ENCODE measurements at regions not wholly inside any gene's neighbourhood (a gene's known extent, or its start where the extent isn't known, plus 50 kb on each side); places are given as distances from the start of the nearest gene placed in this dataset.
A peak's percentile ranks its signal among the peaks of the same experiment; 100 is the strongest.

DNA sequence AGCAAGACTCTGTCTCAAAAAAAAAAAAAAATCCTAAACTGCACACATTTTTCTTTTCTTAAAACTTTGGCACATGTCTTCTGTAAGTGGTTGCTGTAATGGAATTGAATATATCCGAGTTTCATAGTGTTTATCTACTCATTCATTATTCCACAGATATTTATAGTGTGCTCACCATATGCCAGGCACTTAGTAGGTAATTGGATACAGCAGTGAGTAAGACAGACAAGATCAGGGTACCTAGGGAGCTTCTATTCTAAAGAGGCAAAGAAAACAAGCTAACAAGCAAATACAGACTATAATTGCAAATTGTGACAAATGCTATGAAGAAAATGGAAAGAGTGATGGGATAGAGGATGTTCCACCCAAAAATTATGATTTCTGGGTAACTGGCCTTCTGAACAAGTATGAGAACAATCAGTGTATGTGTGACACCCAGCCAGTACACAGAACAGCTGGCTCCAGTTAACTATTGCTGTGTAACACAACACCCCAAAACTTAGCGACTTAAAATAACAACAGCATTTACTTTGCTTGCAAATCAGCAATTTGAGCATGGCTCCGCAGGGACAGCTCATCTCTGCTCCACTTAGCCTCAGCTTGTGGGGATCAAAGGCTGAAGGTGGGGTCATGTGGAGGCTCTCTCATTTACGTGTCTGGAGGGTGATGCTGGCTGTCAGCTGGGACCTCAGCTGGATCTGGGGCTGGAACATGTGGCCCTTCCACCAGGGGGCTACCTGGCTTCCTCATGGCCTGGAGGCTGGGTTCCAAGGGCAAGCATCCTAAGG is 224.9 kb downstream of the INSIG2 start:
- Mint-ChIP-seq H3K4me3 (no peak overlapping the region), H3K36me3 (ENCODE audit: insufficient read depth) (peaks cover 3% of the 10 kb centered on the region), H3K27me3 (peaks cover 0 to 6% of the 10 kb centered on the region in 2 donors), H3K9me3 (no peaks in the 10 kb centered on the region), H3K27ac (no peak overlapping the region), H3K4me1 (ENCODE audit: low read depth in 2 of 2) (peaks cover 2 to 5% of the 10 kb centered on the region in 2 donors)
- ATAC-seq (replicated peaks) (no peak), DNase-seq (no peak)

- H3K36me3 Mint-ChIP-seq (ENCODE audit: insufficient read depth): peaks cover 3% of the 10 kb centered on the region
- H3K27ac Mint-ChIP-seq: peak overlapping the region; percentile 91 to 92
- peaks cover 0 to 9% of the 10 kb centered on the region in 2 donors for H3K27me3 Mint-ChIP-seq
- H3K4me3 Mint-ChIP-seq: peak overlapping the region; percentile 78 to 81
- no peaks in the 10 kb centered on the region for H3K9me3 Mint-ChIP-seq
- no peak for DNase-seq
- ATAC-seq (replicated peaks): no peak
- H3K4me1 Mint-ChIP-seq (ENCODE audit: low read depth in 2 of 2): peaks cover 2 to 5% of the 10 kb centered on the region in 2 donors
These were observed 222.6 kb downstream of the INSIG2 start for GRCh38 chr2:118310681-118311429.

DNA sequence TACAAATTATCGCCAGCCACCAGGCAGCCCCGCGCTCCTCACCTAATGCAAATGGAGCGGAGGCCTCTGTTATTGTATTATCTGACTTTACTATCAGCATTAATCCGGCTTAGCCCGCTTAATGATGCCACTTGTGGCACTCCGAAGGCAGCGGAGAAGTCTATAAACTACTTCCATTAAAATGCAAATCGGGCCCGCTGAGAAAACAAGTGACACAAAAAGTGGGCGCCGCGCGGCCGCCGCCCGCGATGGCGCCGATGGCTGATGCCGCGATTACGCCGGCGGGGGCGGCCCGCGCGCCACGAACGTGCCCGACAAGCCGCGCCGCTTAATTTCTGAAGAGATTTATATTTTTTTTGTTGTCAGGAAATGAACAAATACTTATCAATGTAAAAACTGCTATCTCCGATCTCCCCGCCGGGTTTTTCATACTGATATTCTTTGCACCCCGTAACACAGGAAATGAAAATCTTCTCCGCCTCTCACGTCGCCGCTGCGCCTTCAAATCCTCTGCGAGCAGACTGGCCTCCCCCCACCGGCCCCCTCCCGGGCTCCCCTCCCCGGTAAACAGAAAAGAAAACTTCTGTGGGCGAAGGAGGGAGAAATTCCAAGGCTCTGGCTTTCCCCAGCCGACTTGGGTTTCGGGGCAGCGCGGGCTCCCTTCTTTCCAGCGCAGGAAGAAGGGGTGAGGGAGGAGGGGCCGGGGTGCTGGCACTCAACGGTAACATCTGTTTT is 221.8 kb downstream of the INSIG2 start:
- peak; percentile 80 for ATAC-seq (replicated peaks)
- peak; percentile 42 to 53 (median 50) for DNase-seq
- Mint-ChIP-seq H3K27me3 (peaks cover 0 to 9% of the 10 kb centered on the region in 2 donors), H3K27ac (peak overlapping the region; percentile 91 to 92), H3K36me3 (ENCODE audit: insufficient read depth) (peaks cover 3% of the 10 kb centered on the region), H3K9me3 (no peaks in the 10 kb centered on the region), H3K4me1 (ENCODE audit: low read depth in 2 of 2) (peaks cover 2 to 5% of the 10 kb centered on the region in 2 donors), H3K4me3 (peak overlapping the region; percentile 78 to 81)

DNA sequence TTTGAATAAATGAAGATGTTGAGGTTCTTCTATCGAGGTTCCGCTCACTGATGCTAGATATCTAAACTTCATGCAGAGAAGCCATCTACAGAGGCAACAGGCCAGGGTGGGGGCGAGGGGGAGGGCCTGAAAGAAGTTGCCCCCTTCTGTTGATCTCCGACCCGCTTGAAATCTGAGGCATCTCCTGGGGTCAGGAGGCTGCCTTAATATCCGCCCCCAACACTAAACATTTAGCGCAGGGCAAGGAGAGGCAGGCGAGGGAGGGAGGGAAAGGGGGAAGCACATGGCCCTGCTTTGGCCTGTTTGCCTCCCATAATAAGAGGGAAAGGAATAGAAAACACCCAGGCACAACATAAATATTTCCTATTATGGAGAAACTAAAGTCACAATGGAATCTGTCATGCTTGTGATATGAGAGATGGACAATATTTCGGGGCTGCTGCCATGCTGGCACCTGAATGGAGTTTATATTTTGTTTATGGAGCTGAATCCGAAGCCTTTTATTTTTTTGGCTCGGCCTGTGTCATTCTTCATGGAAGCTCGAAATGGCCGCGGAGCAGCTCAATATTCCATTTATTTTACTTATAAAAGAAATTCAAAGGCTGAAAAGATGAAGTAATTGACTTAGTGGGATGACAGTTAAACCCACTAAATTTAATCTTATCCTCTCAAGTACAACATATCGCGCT is 221.1 kb downstream of the INSIG2 start:
- no peak for DNase-seq
- Mint-ChIP-seq H3K4me3 (peak overlapping the region; percentile 78 to 81), H3K4me1 (ENCODE audit: low read depth in 2 of 2) (peaks cover 2 to 5% of the 10 kb centered on the region in 2 donors), H3K27me3 (peaks cover 0 to 9% of the 10 kb centered on the region in 2 donors), H3K36me3 (ENCODE audit: insufficient read depth) (peaks cover 3% of the 10 kb centered on the region), H3K9me3 (no peaks in the 10 kb centered on the region), H3K27ac (peak overlapping the region; percentile 91 to 92)
- no peak for ATAC-seq (replicated peaks)

GRCh38 chr2:118307864-118308263 is 219.6 kb downstream of the INSIG2 start:
- H3K27me3 Mint-ChIP-seq: peaks cover 0 to 9% of the 10 kb centered on the region in 2 donors
- H3K9me3 Mint-ChIP-seq: no peaks in the 10 kb centered on the region
- H3K4me3 Mint-ChIP-seq: no peak overlapping the region
- ATAC-seq (replicated peaks) (no peak), DNase-seq (no peak)
- H3K36me3 Mint-ChIP-seq (ENCODE audit: insufficient read depth): peaks cover 3% of the 10 kb centered on the region
- H3K4me1 Mint-ChIP-seq (ENCODE audit: low read depth in 2 of 2): peaks cover 2 to 5% of the 10 kb centered on the region in 2 donors
- no peak overlapping the region for H3K27ac Mint-ChIP-seq

DNA sequence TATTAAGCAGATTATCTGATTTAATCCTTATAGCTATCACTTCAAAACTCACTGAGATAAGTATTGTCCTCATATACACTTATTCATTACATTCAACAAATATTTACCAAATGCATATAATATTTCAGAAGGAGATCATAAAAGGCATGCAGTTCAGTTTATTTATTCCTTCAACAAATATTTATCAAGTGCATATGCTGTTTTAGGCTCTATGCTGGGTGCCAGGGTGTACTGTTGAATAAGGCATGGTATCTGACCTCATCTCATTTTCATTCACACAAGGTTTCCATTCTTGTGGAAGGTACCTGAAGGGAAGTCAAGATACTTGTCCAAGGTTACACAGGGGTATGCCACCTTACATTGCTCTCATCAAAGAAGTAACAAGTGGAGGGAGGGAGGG is 213.0 kb downstream of the INSIG2 start:
- Mint-ChIP-seq H3K4me3 (no peak overlapping the region), H3K27me3 (peaks cover 20 to 43% of the 10 kb centered on the region in 2 donors), H3K4me1 (ENCODE audit: low read depth in 2 of 2) (no peaks in the 10 kb centered on the region), H3K36me3 (ENCODE audit: insufficient read depth) (no peaks in the 10 kb centered on the region), H3K27ac (no peak overlapping the region), H3K9me3 (no peaks in the 10 kb centered on the region)
- ATAC-seq (replicated peaks) (no peak), DNase-seq (no peak)

GRCh38 chr2:118300832-118301231 is 212.6 kb downstream of the INSIG2 start:
- ATAC-seq (replicated peaks): no peak
- DNase-seq: no peak
- no peaks in the 10 kb centered on the region for H3K4me1 Mint-ChIP-seq (ENCODE audit: low read depth in 2 of 2)
- H3K27me3 Mint-ChIP-seq: peaks cover 25 to 47% of the 10 kb centered on the region in 2 donors
- no peak overlapping the region for H3K27ac Mint-ChIP-seq
- H3K36me3 Mint-ChIP-seq (ENCODE audit: insufficient read depth): no peaks in the 10 kb centered on the region
- no peak overlapping the region for H3K4me3 Mint-ChIP-seq
- no peaks in the 10 kb centered on the region for H3K9me3 Mint-ChIP-seq

DNA sequence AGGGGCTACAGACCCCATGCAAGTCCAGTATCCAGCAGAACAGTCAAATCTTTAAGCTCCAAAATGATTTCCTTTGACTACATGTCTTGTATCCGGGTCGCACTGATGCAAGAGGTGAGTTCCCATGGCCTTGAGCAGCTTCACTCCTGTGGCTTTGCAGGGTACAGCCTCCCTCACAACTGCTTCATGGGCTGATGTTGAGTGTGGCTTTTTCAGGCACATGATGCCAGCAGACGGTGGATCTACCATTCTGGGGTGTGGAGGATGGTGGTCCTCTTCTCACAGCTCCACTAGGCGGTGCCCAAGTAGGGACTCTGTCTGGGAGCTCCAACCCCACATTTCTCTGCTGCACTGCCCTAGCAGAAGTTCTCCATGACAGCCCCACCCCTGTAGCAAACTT is 208.4 kb downstream of the INSIG2 start:
- Mint-ChIP-seq H3K36me3 (ENCODE audit: insufficient read depth) (no peaks in the 10 kb centered on the region), H3K27me3 (peaks cover 25 to 57% of the 10 kb centered on the region in 2 donors), H3K9me3 (no peaks in the 10 kb centered on the region), H3K27ac (no peak overlapping the region), H3K4me3 (no peak overlapping the region), H3K4me1 (ENCODE audit: low read depth in 2 of 2) (no peaks in the 10 kb centered on the region)
- DNase-seq (no peak), ATAC-seq (replicated peaks) (no peak)

DNA sequence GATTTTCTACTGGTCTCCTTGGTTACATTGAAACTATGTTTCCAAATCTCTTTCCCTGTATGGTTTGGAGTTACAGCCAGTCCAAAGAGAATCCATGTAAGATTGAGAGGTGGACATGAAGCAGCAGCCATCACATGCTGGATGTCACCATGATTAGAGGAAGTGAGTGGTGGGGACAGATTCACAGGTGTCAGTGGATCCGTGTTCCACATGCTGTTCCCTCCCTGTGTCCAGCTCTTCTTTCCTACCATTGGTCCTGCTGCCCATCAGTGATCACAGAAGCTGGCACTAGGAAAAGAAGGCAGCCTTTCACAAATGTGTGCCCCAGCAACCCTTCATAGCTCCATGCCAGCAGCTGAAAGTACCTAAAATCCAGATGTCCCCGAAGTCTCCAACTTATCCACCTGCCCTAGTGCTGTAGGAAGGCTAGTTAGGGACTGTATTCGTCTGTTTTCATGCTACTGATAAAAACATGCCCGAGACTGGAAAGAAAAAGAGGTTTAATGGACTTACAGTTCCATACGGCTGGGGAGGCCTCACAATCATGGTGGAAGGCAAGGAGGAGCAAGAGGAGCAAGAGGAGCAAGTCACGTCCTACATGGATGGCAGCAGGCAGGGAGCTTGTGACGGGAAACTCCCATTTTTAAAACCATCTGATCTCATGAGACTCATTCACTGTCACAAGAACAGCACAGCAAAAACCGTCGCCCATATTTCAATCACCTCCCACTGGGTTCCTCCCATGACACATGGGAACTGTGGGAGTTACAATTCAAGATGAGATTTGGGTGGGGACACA is 207.5 kb downstream of the INSIG2 start:
- H3K9me3 Mint-ChIP-seq: no peaks in the 10 kb centered on the region
- H3K4me3 Mint-ChIP-seq: no peak overlapping the region
- H3K27me3 Mint-ChIP-seq: peaks cover 23 to 62% of the 10 kb centered on the region in 2 donors
- DNase-seq (no peak), ATAC-seq (replicated peaks) (no peak)
- H3K36me3 Mint-ChIP-seq (ENCODE audit: insufficient read depth): no peaks in the 10 kb centered on the region
- no peaks in the 10 kb centered on the region for H3K4me1 Mint-ChIP-seq (ENCODE audit: low read depth in 2 of 2)
- H3K27ac Mint-ChIP-seq: no peak overlapping the region

DNA sequence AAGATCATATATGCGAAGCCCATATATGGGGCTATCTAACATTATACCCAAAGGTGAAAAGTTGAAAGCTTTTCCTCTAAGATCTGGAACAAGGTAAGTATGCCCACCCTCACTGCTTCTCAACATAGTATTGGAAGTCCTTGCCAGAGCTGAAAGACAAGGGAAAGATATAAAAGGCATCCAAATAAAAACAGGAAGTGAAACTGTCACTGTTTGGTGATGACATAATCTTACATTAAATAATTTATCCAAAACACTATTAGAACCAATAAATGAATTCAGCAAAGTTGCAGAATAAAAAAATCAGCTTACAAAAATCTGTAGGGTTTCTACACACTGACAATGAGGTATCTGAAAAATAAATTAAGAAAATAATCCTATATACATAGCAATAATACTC is 205.8 kb downstream of the INSIG2 start:
- H3K36me3 Mint-ChIP-seq (ENCODE audit: insufficient read depth): no peaks in the 10 kb centered on the region
- no peak overlapping the region for H3K4me3 Mint-ChIP-seq
- DNase-seq (no peak), ATAC-seq (replicated peaks) (no peak)
- no peaks in the 10 kb centered on the region for H3K9me3 Mint-ChIP-seq
- H3K27ac Mint-ChIP-seq: no peak overlapping the region
- H3K4me1 Mint-ChIP-seq (ENCODE audit: low read depth in 2 of 2): no peaks in the 10 kb centered on the region
- peaks cover 26 to 47% of the 10 kb centered on the region in 2 donors for H3K27me3 Mint-ChIP-seq

DNA sequence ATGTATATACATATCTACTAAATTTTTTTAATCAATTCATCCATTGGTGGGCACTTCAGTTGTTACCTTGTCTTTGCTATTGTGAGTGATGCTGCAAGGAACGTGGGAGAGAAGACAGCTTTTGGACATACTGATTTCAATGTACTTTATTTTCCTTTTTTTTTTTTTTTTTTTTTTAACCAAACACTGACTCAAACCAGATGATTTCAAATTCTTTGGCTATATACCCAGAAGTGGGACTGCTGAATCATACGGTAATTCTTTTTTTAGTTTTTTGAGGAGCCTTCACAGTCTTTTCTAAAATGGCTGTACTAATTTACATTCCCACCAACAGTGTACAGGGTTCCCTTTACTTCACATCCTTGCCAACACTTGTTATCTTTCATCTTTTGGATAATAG is 204.7 kb downstream of the INSIG2 start:
- no peaks in the 10 kb centered on the region for H3K36me3 Mint-ChIP-seq (ENCODE audit: insufficient read depth)
- DNase-seq: no peak
- H3K4me3 Mint-ChIP-seq: no peak overlapping the region
- no peaks in the 10 kb centered on the region for H3K9me3 Mint-ChIP-seq
- H3K4me1 Mint-ChIP-seq (ENCODE audit: low read depth in 2 of 2): no peaks in the 10 kb centered on the region
- H3K27ac Mint-ChIP-seq: no peak overlapping the region
- peaks cover 20 to 36% of the 10 kb centered on the region in 2 donors for H3K27me3 Mint-ChIP-seq
- ATAC-seq (replicated peaks): no peak

GRCh38 chr2:118291251-118291880 is 203.1 kb downstream of the INSIG2 start:
- no peaks in the 10 kb centered on the region for H3K4me1 Mint-ChIP-seq (ENCODE audit: low read depth in 2 of 2)
- no peaks in the 10 kb centered on the region for H3K9me3 Mint-ChIP-seq
- no peak for DNase-seq
- no peak for ATAC-seq (replicated peaks)
- no peaks in the 10 kb centered on the region for H3K36me3 Mint-ChIP-seq (ENCODE audit: insufficient read depth)
- H3K27ac Mint-ChIP-seq: no peak overlapping the region
- H3K4me3 Mint-ChIP-seq: no peak overlapping the region
- H3K27me3 Mint-ChIP-seq: peaks cover 20 to 25% of the 10 kb centered on the region in 2 donors

Measured in effector memory CD8-positive, alpha-beta T cell (primary cell).